HCT116 (cell line): ENCODE measurements at regions not wholly inside any gene's neighbourhood (a gene's known extent, or its start where the extent isn't known, plus 50 kb on each side); places are given as distances from the start of the nearest gene placed in this dataset.

ENCODE experiments used
- POLR2A ChIP-seq: IDR thresholded peaks from 2 replicates; pipeline ENCODE4 v1.7.0; 2011; ENCODE audit warnings: borderline replicate concordance; ENCODE audit not compliant: insufficient read depth, insufficient read length; ENCODE audit errors: extremely low read depth
- SIN3A ChIP-seq: IDR thresholded peaks from 2 replicates; pipeline ENCODE4 v1.6.1; 2012; ENCODE audit warnings: low read depth

DNA sequence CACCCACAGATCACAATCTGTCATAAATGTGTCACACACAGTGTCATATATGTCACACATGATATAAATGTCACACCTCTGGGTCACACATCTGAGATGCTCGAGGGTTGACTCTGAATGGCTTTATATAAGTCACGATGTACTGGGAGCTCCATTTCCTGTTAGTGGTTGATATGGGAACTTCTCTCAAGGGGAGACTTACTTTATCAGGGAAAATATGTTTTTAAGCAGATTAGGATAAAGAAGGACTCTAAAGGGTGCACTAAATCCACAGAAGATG is 83.9 kb upstream of the MEF2A start:
- no peak for TF ChIP-seq POLR2A
- no peak for TF ChIP-seq SIN3A
